HG03575 (cell line): ENCODE measurements at regions not wholly inside any gene's neighbourhood (a gene's known extent, or its start where the extent isn't known, plus 50 kb on each side); places are given as distances from the start of the nearest gene placed in this dataset.
"Not testable (repeated sequence)": the region's sequence is repeated elsewhere in the genome, so short reads cannot be mapped to it uniquely, and the experiment has no call there.

Source experiments
- ATAC-seq: cut with Tn5 transposase; IDR thresholded peaks from one replicate; pipeline ENCODE4 v1.9.1; 2021; ENCODE audit not compliant: unreplicated experiment, insufficient number of reproducible peaks, low FRiP score; ENCODE audit errors: extremely low read depth

GRCh38 chr11:13207270-13207664 is 70.3 kb upstream of the BMAL1 start:
- ATAC-seq: no peak

GRCh38 chr11:13207665-13208594 is 69.7 kb upstream of the BMAL1 start:
- ATAC-seq: no peak

- no peak for ATAC-seq
Observed at GRCh38 chr11:13208921-13209320, 68.7 kb upstream of the BMAL1 start.

- ATAC-seq: no peak
Observed at GRCh38 chr11:13209379-13209778, 68.2 kb upstream of the BMAL1 start.

GRCh38 chr11:13210424-13210823 is 67.2 kb upstream of the BMAL1 start:
- ATAC-seq: no peak

GRCh38 chr11:13214276-13214675 is 63.3 kb upstream of the BMAL1 start:
- ATAC-seq: no peak

- ATAC-seq: no peak
Observed at GRCh38 chr11:13215149-13215548, 62.4 kb upstream of the BMAL1 start.

GRCh38 chr11:13216019-13216710 is 61.4 kb upstream of the BMAL1 start:
- no peak for ATAC-seq

GRCh38 chr11:13216711-13217075 is 60.9 kb upstream of the BMAL1 start:
- no peak for ATAC-seq

GRCh38 chr11:13218685-13219084 is 58.9 kb upstream of the BMAL1 start:
- not testable (repeated sequence) for ATAC-seq

GRCh38 chr11:13220148-13220547 is 57.4 kb upstream of the BMAL1 start:
- ATAC-seq: no peak

- ATAC-seq: no peak
Observed at GRCh38 chr11:13221722-13222121, 55.9 kb upstream of the BMAL1 start.

GRCh38 chr11:13222285-13222684 is 55.3 kb upstream of the BMAL1 start:
- ATAC-seq: no peak

- ATAC-seq: no peak
Observed at GRCh38 chr11:13223112-13223511, 54.5 kb upstream of the BMAL1 start.

- no peak for ATAC-seq
Observed at GRCh38 chr11:13224324-13224723, 53.3 kb upstream of the BMAL1 start.

- no peak for ATAC-seq
Observed at GRCh38 chr11:13225038-13226001, 52.3 kb upstream of the BMAL1 start.

- ATAC-seq: no peak
Observed at GRCh38 chr11:13227676-13228255, 49.8 kb upstream of the BMAL1 start.
